HG03196 (cell line): ENCODE measurements at regions not wholly inside any gene's neighbourhood (a gene's known extent, or its start where the extent isn't known, plus 50 kb on each side); places are given as distances from the start of the nearest gene placed in this dataset.

Source experiments
- ATAC-seq: cut with Tn5 transposase; IDR thresholded peaks from one replicate; pipeline ENCODE4 v1.9.1; 2021; ENCODE audit not compliant: unreplicated experiment

- ATAC-seq, result no peak
Observed at GRCh38 chr20:11429889-11430519, 487.7 kb upstream of the BTBD3 start.

GRCh38 chr20:11430652-11431051 is 487.0 kb upstream of the BTBD3 start:
- no peak for ATAC-seq

- ATAC-seq, result no peak
Observed at GRCh38 chr20:11431621-11432020, 486.1 kb upstream of the BTBD3 start.

GRCh38 chr20:11432407-11432806 is 485.3 kb upstream of the BTBD3 start:
- no peak for ATAC-seq

GRCh38 chr20:11436113-11436905 is 481.4 kb upstream of the BTBD3 start:
- ATAC-seq, result no peak

- ATAC-seq, result no peak
Observed at GRCh38 chr20:11437090-11437489, 480.6 kb upstream of the BTBD3 start.

GRCh38 chr20:11437611-11438380 is 479.9 kb upstream of the BTBD3 start:
- ATAC-seq, result no peak

DNA sequence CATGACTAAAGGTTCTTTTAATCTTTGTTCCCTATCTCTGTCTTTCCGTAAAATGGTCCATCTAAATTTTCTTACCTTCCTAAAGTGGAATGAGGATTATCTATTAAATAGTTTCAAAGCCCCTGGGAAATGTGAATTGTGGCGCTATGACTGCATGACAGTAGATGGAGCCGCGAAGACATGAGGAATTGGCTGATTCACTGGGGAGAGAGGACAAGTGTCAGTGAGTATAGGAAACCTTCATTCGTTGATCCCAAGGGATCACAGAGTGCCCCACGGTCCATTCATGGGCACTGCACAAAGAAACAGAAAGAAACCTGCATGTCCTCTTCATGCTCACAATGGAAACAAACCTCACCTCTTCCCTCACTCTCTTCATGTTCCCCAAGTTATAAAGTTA is 479.3 kb upstream of the BTBD3 start:
- no peak for ATAC-seq

- ATAC-seq, result no peak
Observed at GRCh38 chr20:11443382-11444119, 474.1 kb upstream of the BTBD3 start.

DNA sequence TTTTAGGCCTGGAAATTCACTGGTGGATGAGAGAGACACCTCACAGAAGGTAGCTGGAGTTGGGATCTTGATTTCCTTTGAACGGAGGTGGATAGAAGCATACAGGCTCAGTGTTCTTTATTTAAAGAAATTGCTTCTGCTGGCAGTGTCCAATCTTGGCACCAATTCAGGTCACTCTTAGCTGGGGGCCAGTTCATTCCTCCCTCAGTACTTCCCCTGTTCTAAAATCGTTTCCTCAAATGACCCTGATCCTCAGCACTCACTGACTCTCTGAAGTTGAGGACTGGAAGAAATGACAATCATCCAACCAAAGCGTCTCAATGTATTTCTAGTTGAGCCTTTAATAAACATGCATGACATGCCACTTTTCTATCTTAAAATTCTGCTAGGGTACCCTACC is 472.5 kb upstream of the BTBD3 start:
- ATAC-seq, result no peak

- ATAC-seq, result no peak
Observed at GRCh38 chr20:11445891-11446290, 471.8 kb upstream of the BTBD3 start.

- ATAC-seq, result no peak
Observed at GRCh38 chr20:11447371-11448100, 470.2 kb upstream of the BTBD3 start.

- no peak for ATAC-seq
Observed at GRCh38 chr20:11448554-11448953, 469.1 kb upstream of the BTBD3 start.

DNA sequence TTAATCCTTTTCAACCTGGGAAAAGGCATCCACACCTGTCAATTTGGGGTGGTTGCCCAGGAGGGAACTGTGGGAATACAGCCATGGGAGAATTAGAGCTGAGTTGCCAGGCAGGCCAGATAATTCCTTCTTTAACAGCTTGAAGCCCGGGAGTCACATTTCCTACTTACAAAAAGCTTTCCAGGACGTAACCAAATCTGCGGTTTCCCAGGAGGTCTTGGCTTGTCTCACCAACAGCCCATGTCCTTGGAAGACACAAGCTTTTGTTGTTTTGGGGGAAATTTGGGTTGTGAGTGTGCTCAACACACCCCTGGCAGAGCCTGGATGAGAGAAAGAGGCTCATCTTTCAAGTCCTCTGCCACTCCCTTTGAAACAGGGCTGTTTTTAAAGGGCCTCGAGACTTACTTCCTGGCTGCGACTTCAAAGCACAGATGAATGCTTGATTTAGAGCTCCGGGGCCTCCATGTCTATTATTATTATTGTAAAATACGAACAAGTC is 465.9 kb upstream of the BTBD3 start:
- no peak for ATAC-seq

DNA sequence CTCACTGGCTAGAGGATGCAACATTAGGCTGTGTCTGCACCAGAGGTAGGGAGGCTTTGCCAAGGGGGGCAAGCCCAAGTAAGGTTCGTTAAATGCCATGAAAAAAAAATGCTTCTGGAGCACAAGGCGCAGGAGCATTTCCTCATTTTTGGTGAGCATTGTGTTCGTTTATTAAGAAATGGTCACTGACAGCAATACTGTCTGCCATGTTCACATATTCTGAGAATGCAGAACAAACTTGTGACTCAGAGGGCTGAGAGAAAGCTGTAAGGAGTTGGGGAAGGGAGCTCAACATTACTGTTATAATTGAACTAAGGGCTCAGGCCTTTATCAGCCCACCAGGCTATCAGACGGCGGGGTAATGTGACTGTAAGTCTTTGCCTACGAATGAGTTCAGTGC is 465.4 kb upstream of the BTBD3 start:
- ATAC-seq, result no peak

GRCh38 chr20:11453430-11453829 is 464.3 kb upstream of the BTBD3 start:
- ATAC-seq, result no peak

GRCh38 chr20:11454966-11455799 is 462.5 kb upstream of the BTBD3 start:
- ATAC-seq, result no peak

DNA sequence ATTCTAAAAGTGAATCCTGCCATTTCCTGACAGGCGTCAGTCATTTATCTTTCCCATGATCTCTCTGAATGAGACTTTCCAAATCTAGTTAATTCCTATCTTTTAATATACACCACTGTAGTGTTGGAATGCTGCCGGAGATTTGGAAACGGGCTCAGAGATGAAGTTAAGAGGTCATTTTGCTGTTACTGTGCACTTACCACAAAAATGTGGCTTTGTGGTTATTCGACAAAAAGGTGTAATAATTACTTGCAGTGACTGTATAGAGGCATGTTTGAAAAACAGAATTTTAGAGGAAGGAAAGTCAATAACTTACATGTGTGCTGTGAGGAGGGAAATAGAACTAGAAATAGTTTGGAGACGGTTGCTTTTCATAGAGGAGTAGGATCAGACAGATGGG is 460.2 kb upstream of the BTBD3 start:
- no peak for ATAC-seq

- ATAC-seq, result no peak
Observed at GRCh38 chr20:11459090-11459890, 458.4 kb upstream of the BTBD3 start.
